HG03558 (cell line): ENCODE measurements at regions not wholly inside any gene's neighbourhood (a gene's known extent, or its start where the extent isn't known, plus 50 kb on each side); places are given as distances from the start of the nearest gene placed in this dataset.
A peak's percentile ranks its signal among the peaks of the same experiment; 100 is the strongest.
"Not testable (repeated sequence)": the region's sequence is repeated elsewhere in the genome, so short reads cannot be mapped to it uniquely, and the experiment has no call there.

ENCODE experiments used
- ATAC-seq: cut with Tn5 transposase; IDR thresholded peaks from one replicate; pipeline ENCODE4 v1.9.1; 2021; ENCODE audit warnings: moderate number of reproducible peaks; ENCODE audit not compliant: unreplicated experiment; ENCODE audit errors: extremely low read depth

GRCh38 chr6:27748661-27749060 lies 163.5 kb downstream of the OR2B2 start:
- no peak for ATAC-seq

GRCh38 chr6:27747637-27748036 lies 164.6 kb downstream of the OR2B2 start:
- no peak for ATAC-seq

- ATAC-seq = not testable (repeated sequence)
Measured at GRCh38 chr6:27746860-27747259, 165.3 kb downstream of the OR2B2 start.

- ATAC-seq = no peak
Measured at GRCh38 chr6:27743787-27744186, 168.4 kb downstream of the OR2B2 start.

GRCh38 chr6:27742833-27743573 lies 169.2 kb downstream of the OR2B2 start:
- no peak for ATAC-seq

- not testable (repeated sequence) for ATAC-seq
Measured at GRCh38 chr6:27739902-27740301, 172.3 kb downstream of the OR2B2 start.

GRCh38 chr6:27736686-27737085 lies 175.5 kb downstream of the OR2B2 start:
- ATAC-seq = no peak

GRCh38 chr6:27728442-27728841 lies 183.8 kb downstream of the OR2B2 start:
- ATAC-seq = no peak

- ATAC-seq = no peak
Measured at GRCh38 chr6:27726619-27727023, 185.6 kb downstream of the OR2B2 start.

- ATAC-seq = no peak
Measured at GRCh38 chr6:27720607-27721580, 191.3 kb downstream of the OR2B2 start.

GRCh38 chr6:27719039-27719438 lies 193.2 kb downstream of the OR2B2 start:
- ATAC-seq = not testable (repeated sequence)

GRCh38 chr6:27706431-27706830 lies 205.8 kb downstream of the OR2B2 start:
- no peak for ATAC-seq

- no peak for ATAC-seq
Measured at GRCh38 chr6:27700337-27700736, 211.9 kb downstream of the OR2B2 start.

- no peak for ATAC-seq
Measured at GRCh38 chr6:27694547-27694874, 217.7 kb downstream of the OR2B2 start.

GRCh38 chr6:27693766-27694546 lies 218.2 kb downstream of the OR2B2 start:
- no peak for ATAC-seq

GRCh38 chr6:27692133-27692532 lies 219.2 kb upstream of the ZNF184 start:
- not testable (repeated sequence) for ATAC-seq

- peak; percentile 41 for ATAC-seq
Measured at GRCh38 chr6:27688014-27688586, 215.2 kb upstream of the ZNF184 start.

- ATAC-seq = peak; percentile 33
Measured at GRCh38 chr6:27687154-27688013, 214.5 kb upstream of the ZNF184 start.

GRCh38 chr6:27685279-27685678 lies 212.4 kb upstream of the ZNF184 start:
- no peak for ATAC-seq
